IMR-90 (cell line): ENCODE measurements at regions not wholly inside any gene's neighbourhood (a gene's known extent, or its start where the extent isn't known, plus 50 kb on each side); places are given as distances from the start of the nearest gene placed in this dataset.

Source experiments
- ATAC-seq: fragments of 200-7000 bp; cut with Tn5 transposase; 2 replicates; pipeline ENCODE4 v1.9.1; 2020; ENCODE audit warnings: low read depth, mild to moderate bottlenecking, moderate library complexity
- BruUV-seq: library from RNA; stranded (reverse); fragments of 400-500 nt; replicated peaks from 2 replicates; lab custom pipeline; 2021; lab: Mats Ljungman, UMichigan
- CTCF ChIA-PET: fragments of 300-600 bp; formaldehyde crosslinking; extraction: SDS; loops from one replicate; lab custom pipeline; 2021; ENCODE audit warnings: antibody characterized with exemption; lab: Yijun Ruan, JAX
- POLR2A ChIA-PET: fragments of 300-600 bp; sonication (Branson Sonifier 250); formaldehyde crosslinking; loops from one replicate; lab custom pipeline; 2022; ENCODE audit warnings: antibody characterized with exemption; ENCODE audit not compliant: unreplicated experiment; lab: Charles Lee
- DNase-seq: peaks from one replicate; pipeline ENCODE4 v3.0.0; 2013
- H2AFZ ChIP-seq: replicated peaks from 2 replicates; pipeline ENCODE3; 2013; ENCODE audit warnings: low read length, mild to moderate bottlenecking; ENCODE audit not compliant: poor library complexity
- H2AK5ac ChIP-seq: 2 replicates; pipeline ENCODE4 v1.6.1; 2013; ENCODE audit warnings: low read depth, low read length, inconsistent platforms
- H2AK9ac ChIP-seq: replicated peaks from 2 replicates; pipeline ENCODE3; 2013; ENCODE audit warnings: mild to moderate bottlenecking, low read depth, low read length, moderate library complexity; ENCODE audit not compliant: poor library complexity
- H2BK120ac ChIP-seq: 2 replicates; pipeline ENCODE4 v1.6.1; 2013; ENCODE audit warnings: low read depth, low read length, inconsistent platforms
- H2BK15ac ChIP-seq: 3 replicates; pipeline ENCODE4 v1.6.1; 2013; ENCODE audit warnings: low read depth, low read length, inconsistent platforms
- H2BK20ac ChIP-seq: 2 replicates; pipeline ENCODE4 v1.6.1; 2013; ENCODE audit warnings: low read depth, mild to moderate bottlenecking, inconsistent platforms, low read length, moderate library complexity
- H2BK5ac ChIP-seq: 2 replicates; pipeline ENCODE4 v1.6.1; 2013; ENCODE audit warnings: mild to moderate bottlenecking, low read depth, low read length, inconsistent platforms; ENCODE audit not compliant: poor library complexity, severe bottlenecking
- H3K14ac ChIP-seq: replicated peaks from 2 replicates; pipeline ENCODE4 v1.6.1; 2013; ENCODE audit warnings: low read depth, low read length, inconsistent platforms
- H3K18ac ChIP-seq: 2 replicates; pipeline ENCODE4 v1.6.1; 2013; ENCODE audit warnings: low read depth, low read length, control low read depth
- H3K23ac ChIP-seq: 2 replicates; pipeline ENCODE4 v1.6.1; 2013; ENCODE audit warnings: low read depth, low read length, inconsistent platforms
- H3K27ac ChIP-seq: 2 replicates; pipeline ENCODE4 v1.5.1; 2013; ENCODE audit warnings: mild to moderate bottlenecking, control low read depth, low read length; ENCODE audit not compliant: insufficient read depth
- H3K27me3 ChIP-seq: 2 replicates; pipeline ENCODE4 v1.6.1; 2013; ENCODE audit warnings: low read length; ENCODE audit not compliant: control insufficient read depth, insufficient read depth
- H3K36me3 ChIP-seq: 2 replicates; pipeline ENCODE4 v1.6.1; 2013; ENCODE audit warnings: low read length, mixed read lengths; ENCODE audit not compliant: control insufficient read depth, insufficient read depth
- H3K4ac ChIP-seq: 2 replicates; pipeline ENCODE4 v1.6.1; 2013; ENCODE audit warnings: low read depth, low read length, inconsistent platforms
- H3K4me1 ChIP-seq: 2 replicates; pipeline ENCODE4 v1.6.1; 2013; ENCODE audit warnings: low read length, mixed read lengths; ENCODE audit not compliant: control insufficient read depth, insufficient read depth
- H3K4me2 ChIP-seq: 2 replicates; pipeline ENCODE4 v1.6.1; 2013; ENCODE audit warnings: low read depth, mild to moderate bottlenecking, control low read depth, low read length, moderate library complexity
- H3K4me3 ChIP-seq: 2 replicates; pipeline ENCODE4 v1.5.1; 2013; ENCODE audit warnings: low read depth, mild to moderate bottlenecking, control low read depth, low read length, moderate library complexity; ENCODE audit not compliant: insufficient read depth
- H3K56ac ChIP-seq: 2 replicates; pipeline ENCODE4 v1.6.1; 2013; ENCODE audit warnings: low read length, inconsistent platforms; ENCODE audit not compliant: insufficient read depth; ENCODE audit errors: extremely low read depth
- H3K79me1 ChIP-seq, 2 experiments: 2 replicates each; pipeline ENCODE4 v1.6.1; 2013; ENCODE audit warnings: low read length in 2 of 2, inconsistent platforms in 1 of 2, low read depth in 1 of 2
- H3K9ac ChIP-seq: 2 replicates; pipeline ENCODE4 v1.6.1; 2013; ENCODE audit warnings: low read depth, low read length, control low read depth
- H3K9me1 ChIP-seq: 2 replicates; pipeline ENCODE4 v1.6.1; 2013; ENCODE audit warnings: low read length, inconsistent platforms; ENCODE audit not compliant: insufficient read depth
- H3K9me3 ChIP-seq: 2 replicates; pipeline ENCODE4 v1.6.1; 2013; ENCODE audit warnings: low read length; ENCODE audit not compliant: control insufficient read depth, insufficient read depth
- H4K20me1 ChIP-seq: 2 replicates; pipeline ENCODE4 v1.6.1; 2013; ENCODE audit warnings: low read length, inconsistent platforms; ENCODE audit not compliant: insufficient read depth
- H4K5ac ChIP-seq: 2 replicates; pipeline ENCODE4 v1.6.1; 2013; ENCODE audit warnings: mild to moderate bottlenecking, low read depth, low read length, control low read depth
- H4K8ac ChIP-seq, 2 experiments: 2 replicates each; pipeline ENCODE4 v1.6.1; 2013; ENCODE audit warnings: low read depth in 2 of 2, low read length in 2 of 2, control low read depth in 1 of 2, inconsistent platforms in 1 of 2
- H4K91ac ChIP-seq: 2 replicates; pipeline ENCODE4 v1.6.1; 2013; ENCODE audit warnings: low read depth, low read length, inconsistent platforms; ENCODE audit not compliant: insufficient read depth
- CHD1 ChIP-seq: IDR thresholded peaks from 2 replicates; pipeline ENCODE4 v1.6.1; 2012; ENCODE audit warnings: low read depth, low read length, improper control_type of control experiment
- CTCF ChIP-seq: conservative IDR thresholded peaks from 2 replicates; pipeline ENCODE4 v1.5.1; 2012; ENCODE audit warnings: mild to moderate bottlenecking, low read depth, low read length, improper control_type of control experiment
- POLR2A ChIP-seq: IDR thresholded peaks from 2 replicates; pipeline ENCODE4 v1.6.1; 2012; ENCODE audit warnings: mild to moderate bottlenecking, low read depth, low read length
- RAD21 ChIP-seq: IDR thresholded peaks from 2 replicates; pipeline ENCODE4 v1.6.1; 2012; ENCODE audit warnings: low read length, improper control_type of control experiment
- RCOR1 ChIP-seq: IDR thresholded peaks from 2 replicates; pipeline ENCODE4 v1.6.1; 2012; ENCODE audit warnings: mild to moderate bottlenecking, low read length, improper control_type of control experiment; ENCODE audit not compliant: insufficient replicate concordance
- RFX5 ChIP-seq: IDR thresholded peaks from 2 replicates; pipeline ENCODE4 v1.8.0; 2012; ENCODE audit warnings: low read depth, mild to moderate bottlenecking, low read length, moderate library complexity
- SMC3 ChIP-seq: fragments of 150-350 bp; IDR thresholded peaks from 2 replicates; pipeline ENCODE4 v1.6.1; 2016; ENCODE audit warnings: low read depth, mild to moderate bottlenecking, antibody characterized with exemption, low read length, moderate library complexity
- WGBS, 2 experiments: methylation state at CpG; one replicate each; pipeline versions ENCODE4 v1.1.5 to v1.1.7; 2013; ENCODE audit warnings: missing lambda C conversion rate in 2 of 2; ENCODE audit not compliant: insufficient read length in 1 of 2; ENCODE audit errors: extremely low coverage in 2 of 2; 5-methylcytosine and 5-hydroxymethylcytosine counted together
- dilution Hi-C: fragments of 300-500 bp; cut with HindIII; formaldehyde crosslinking; loops from one replicate; pipeline ENCODE4 v1.14.3; 2018; ENCODE audit warnings: low sequenced_read_pairs; ENCODE audit not compliant: unreplicated experiment
- in situ Hi-C: fragments of 300-500 bp; cut with MboI; formaldehyde crosslinking; loops from 3 replicates; pipeline ENCODE4 v1.14.3; 2019; ENCODE audit warnings: low sequenced_read_pairs, inconsistent platforms, mixed read lengths
- intact Hi-C: fragments of 100-400 bp; cut with micrococcal nuclease; formaldehyde crosslinking; loops from 2 replicates; pipeline ENCODE4 v1.10.0; 2022

GRCh38 chr12:66051361-66051760 lies 79.2 kb downstream of the LLPH start:
- Histone ChIP-seq H2AFZ (no peak overlapping the region), H3K4me1 (peaks cover 14% of the 10 kb centered on the region), H3K56ac (no peak overlapping the region), H3K27me3 (peaks cover 4% of the 10 kb centered on the region; the same call in 1 of the 2 replicates), H3K79me1 (no peaks in the 10 kb centered on the region), H4K91ac (no peak overlapping the region), H4K20me1 (no peaks in the 10 kb centered on the region), H4K5ac (no peak overlapping the region), H2AK5ac (no peak overlapping the region), H3K9me3 (no peaks in the 10 kb centered on the region), H2BK15ac (no peak overlapping the region), H3K4me2 (no peak overlapping the region), H3K18ac (no peak overlapping the region), H3K27ac (no peak overlapping the region), H3K4me3 (no peak overlapping the region), H3K9ac (no peak overlapping the region), H3K4ac (no peak overlapping the region), H3K9me1 (no peaks in the 10 kb centered on the region), H3K36me3 (no peaks in the 10 kb centered on the region), H2BK120ac (no peak overlapping the region), H2BK5ac (no peak overlapping the region), H4K8ac (no peak overlapping the region), H3K14ac (no peak overlapping the region), H2BK20ac (no peak overlapping the region), H2AK9ac (no peak overlapping the region), H3K23ac (no peak overlapping the region)
- DNase-seq = no peak
- TF ChIP-seq CTCF (no peak), CHD1 (no peak), RCOR1 (no peak), POLR2A (no peak), SMC3 (no peak), RAD21 (no peak), RFX5 (no peak)
- intact Hi-C loops = no loop called here
- CTCF ChIA-PET = no interaction called here
- in situ Hi-C loops = no loop called here
- dilution Hi-C loops = no loop called here
- POLR2A ChIA-PET = no interaction called here
- WGBS, 2 experiments = no CpG with 5 or more reads among the region's 4 CpGs
- ATAC-seq = no peak
- no TSS peak for BruUV-seq
